ENCODE measurements at regions not wholly inside any gene's neighbourhood (a gene's known extent, or its start where the extent isn't known, plus 50 kb on each side); places are given as distances from the start of the nearest gene placed in this dataset.
A peak's percentile ranks its signal among the peaks of the same experiment; 100 is the strongest.

GRCh38 chr11:129312730-129313503 lies 62.7 kb upstream of the BARX2 start:
- Histone ChIP-seq H3K4me3 (ENCODE audit: control insufficient read depth in 2 of 3, extremely low read depth in 1 of 3, insufficient read depth in 2 of 3, low read depth in 1 of 3, low read length in 3 of 3) (peak overlapping the region in 1 of 3 experiments; percentile 19), H3K9me3 (ENCODE audit: control insufficient read depth, low read depth, low read length) (no peaks in the 10 kb centered on the region), H3K27ac (ENCODE audit: control insufficient read depth, insufficient read depth, low read length) (no peak overlapping the region), H3K9me1 (ENCODE audit: control insufficient read depth, extremely low read depth, insufficient read depth, low read length) (no peaks in the 10 kb centered on the region), H3K36me3 (ENCODE audit: control insufficient read depth in 2 of 2, extremely low read depth in 1 of 2, insufficient read depth in 2 of 2, low read length in 2 of 2) (no peaks in the 10 kb centered on the region), H3K79me2 (ENCODE audit: control insufficient read depth, insufficient read depth, low read length) (no peaks in the 10 kb centered on the region), H3K4me2 (ENCODE audit: control insufficient read depth, extremely low read depth, insufficient read depth, low read depth, low read length) (peak overlapping the region; percentile 59), H4K20me1 (ENCODE audit: control insufficient read depth, extremely low read depth, insufficient read depth, low read length) (no peaks in the 10 kb centered on the region), H3K4me1 (ENCODE audit: control insufficient read depth, extremely low read depth, insufficient read depth, low read length) (peaks cover 17% of the 10 kb centered on the region), H2AFZ (ENCODE audit: control insufficient read depth, low read length) (peak overlapping the region; percentile 44), H3K9ac (ENCODE audit: control insufficient read depth, extremely low read depth, insufficient read depth, low read length) (no peak overlapping the region), H3K27me3 (ENCODE audit: control insufficient read depth, extremely low read depth, insufficient read depth, low read length) (no peaks in the 10 kb centered on the region)
- DNase-seq (ENCODE audit: low read depth, low spot score) (no peak), FAIRE-seq (no peak)
- TF ChIP-seq CTCF (optimal IDR thresholded peaks at IDR 0.05 in 1 of 3, IDR thresholded peaks at IDR 0.05 in 1 of 3, conservative IDR thresholded peaks at IDR 0.05 in 1 of 3; ENCODE audit: extremely low read depth in 1 of 3, insufficient read depth in 2 of 3, low read length in 3 of 3) (no peak), EZH2 (IDR thresholded peaks at IDR 0.05; ENCODE audit: low read length) (peak; percentile 26)
- dilution Hi-C loops (cut with MboI; ENCODE audit: extremely low pct_ligation_motif_present, low sequenced_read_pairs) = no loop called here

- H3K36me3 ChIP-seq (ENCODE audit: control insufficient read depth in 2 of 2, extremely low read depth in 1 of 2, insufficient read depth in 2 of 2, low read length in 2 of 2) = no peaks in the 10 kb centered on the region
- H3K9me3 ChIP-seq (ENCODE audit: control insufficient read depth, low read depth, low read length) = no peaks in the 10 kb centered on the region
- H3K4me3 ChIP-seq (ENCODE audit: control insufficient read depth in 2 of 3, extremely low read depth in 1 of 3, insufficient read depth in 2 of 3, low read depth in 1 of 3, low read length in 3 of 3) = no peak overlapping the region
- no peak overlapping the region for H2AFZ ChIP-seq (ENCODE audit: control insufficient read depth, low read length)
- H3K79me2 ChIP-seq (ENCODE audit: control insufficient read depth, insufficient read depth, low read length) = no peaks in the 10 kb centered on the region
- H4K20me1 ChIP-seq (ENCODE audit: control insufficient read depth, extremely low read depth, insufficient read depth, low read length) = no peaks in the 10 kb centered on the region
- TF ChIP-seq EZH2 (IDR thresholded peaks at IDR 0.05; ENCODE audit: low read length) = no peak
- TF ChIP-seq CTCF (optimal IDR thresholded peaks at IDR 0.05 in 1 of 3, IDR thresholded peaks at IDR 0.05 in 1 of 3, conservative IDR thresholded peaks at IDR 0.05 in 1 of 3; ENCODE audit: extremely low read depth in 1 of 3, insufficient read depth in 2 of 3, low read length in 3 of 3) = no peak
- no peak overlapping the region for H3K4me2 ChIP-seq (ENCODE audit: control insufficient read depth, extremely low read depth, insufficient read depth, low read depth, low read length)
- no peaks in the 10 kb centered on the region for H3K9me1 ChIP-seq (ENCODE audit: control insufficient read depth, extremely low read depth, insufficient read depth, low read length)
- DNase-seq (ENCODE audit: low read depth, low spot score) = no peak
- H3K4me1 ChIP-seq (ENCODE audit: control insufficient read depth, extremely low read depth, insufficient read depth, low read length) = peaks cover 7% of the 10 kb centered on the region
- no peaks in the 10 kb centered on the region for H3K27me3 ChIP-seq (ENCODE audit: control insufficient read depth, extremely low read depth, insufficient read depth, low read length)
- dilution Hi-C loops (cut with MboI; ENCODE audit: extremely low pct_ligation_motif_present, low sequenced_read_pairs) = no loop called here
- H3K9ac ChIP-seq (ENCODE audit: control insufficient read depth, extremely low read depth, insufficient read depth, low read length) = no peak overlapping the region
- no peak overlapping the region for H3K27ac ChIP-seq (ENCODE audit: control insufficient read depth, insufficient read depth, low read length)
- FAIRE-seq = no peak
These were observed 67.3 kb upstream of the BARX2 start for GRCh38 chr11:129308241-129308865.
